HepG2 (cell line): ENCODE measurements at regions not wholly inside any gene's neighbourhood (a gene's known extent, or its start where the extent isn't known, plus 50 kb on each side); places are given as distances from the start of the nearest gene placed in this dataset.

Experiments
- ATAC-seq: fragments of 200-7000 bp; cut with Tn5 transposase; 3 replicates; pipeline ENCODE4 v1.9.1; 2020; ENCODE audit warnings: mild to moderate bottlenecking, moderate library complexity
- BruUV-seq: library from RNA; stranded (reverse); fragments of 400-500 nt; replicated peaks from 2 replicates; lab custom pipeline; 2021; lab: Mats Ljungman, UMichigan
- CTCF ChIA-PET: fragments of 300-600 bp; formaldehyde crosslinking; extraction: SDS; loops from one replicate; lab custom pipeline; 2021; ENCODE audit warnings: low total read pairs, inconsistent platforms, low intra/inter-chr PET ratio; lab: Yijun Ruan, JAX
- POLR2A ChIA-PET: fragments of 350-600 bp; sonication (Branson Sonifier 250); formaldehyde crosslinking; loops from one replicate; lab custom pipeline; 2020; ENCODE audit warnings: antibody characterized with exemption, inconsistent platforms; lab: Yijun Ruan, JAX
- DNase-seq: peaks from one replicate; pipeline ENCODE4 v3.0.0-alpha.2; 2015; ENCODE audit warnings: low spot score
- FAIRE-seq: peaks from 3 replicates; lab custom pipeline; 2011; peaks lifted over from hg19 to GRCh38; lab: Jason Lieb, UNC
- H2AFZ ChIP-seq: one replicate; pipeline ENCODE4 v1.6.1; 2011; ENCODE audit warnings: low read length, inconsistent platforms
- H3K27ac ChIP-seq: fragments of 300-600 bp; 3 replicates; pipeline ENCODE4 v1.8.0; 2011; ENCODE audit warnings: mixed run types, mild to moderate bottlenecking, mixed read lengths, low read length, inconsistent platforms; ENCODE audit not compliant: insufficient read depth; ENCODE audit errors: extremely low read length
- H3K27me3 ChIP-seq, 2 experiments: fragments of 200-600 bp in 1 of 2; 2 replicates in 1 of 2; 3 replicates in 1 of 2; pipeline versions ENCODE4 v1.6.0 to v1.8.0; 2011; ENCODE audit warnings: low read length in 2 of 2, mild to moderate bottlenecking in 2 of 2, moderate library complexity in 2 of 2, inconsistent platforms in 1 of 2; ENCODE audit not compliant: insufficient read depth in 2 of 2, control insufficient read depth in 1 of 2
- H3K36me3 ChIP-seq, 2 experiments: fragments of 200-600 bp in 1 of 2; replicated peaks in 1 of 2; 2 replicates in 1 of 2; 3 replicates in 1 of 2; pipeline versions ENCODE4 v1.5.1 to v1.8.0; 2011; ENCODE audit warnings: low read length in 2 of 2, inconsistent platforms in 1 of 2; ENCODE audit not compliant: insufficient read depth in 2 of 2, control insufficient read depth in 1 of 2
- H3K4me1 ChIP-seq: 2 replicates; pipeline ENCODE4 v1.5.1; 2012; ENCODE audit warnings: low read length, inconsistent platforms; ENCODE audit not compliant: insufficient read depth
- H3K4me2 ChIP-seq: 2 replicates; pipeline ENCODE4 v1.6.0; 2011; ENCODE audit warnings: low read depth, low read length, inconsistent platforms
- H3K4me3 ChIP-seq, 3 experiments: fragments of 200-600 bp in 1 of 3; sonication (generic), shearing (Covaris generic) in 1 of 3; replicated peaks in 1 of 3; 2 replicates each; pipeline ENCODE4 v1.5.1; 2011 to 2016; ENCODE audit warnings: low read length in 3 of 3, inconsistent platforms in 2 of 3, low read depth in 2 of 3, mild to moderate bottlenecking in 2 of 3, control low read depth in 1 of 3, mixed read lengths in 1 of 3; ENCODE audit not compliant: insufficient read depth in 1 of 3
- H3K79me2 ChIP-seq: one replicate; pipeline ENCODE4 v1.6.1; 2011; ENCODE audit warnings: low read length, inconsistent platforms; ENCODE audit not compliant: insufficient read depth
- H3K9ac ChIP-seq: 2 replicates; pipeline ENCODE4 v1.6.0; 2011; ENCODE audit warnings: mild to moderate bottlenecking, low read depth, low read length, inconsistent platforms; ENCODE audit not compliant: insufficient read depth
- H3K9me3 ChIP-seq: 2 replicates; pipeline ENCODE4 v1.5.1; 2012; ENCODE audit warnings: mild to moderate bottlenecking, low read length
- H4K20me1 ChIP-seq: 2 replicates; pipeline ENCODE4 v1.6.0; 2011; ENCODE audit warnings: inconsistent platforms, mild to moderate bottlenecking, low read length, moderate library complexity; ENCODE audit not compliant: insufficient read depth
- ATF7 ChIP-seq, 2 experiments: fragments of 450-650 bp in 1 of 2; sonication (generic) in 1 of 2; formaldehyde crosslinking in 1 of 2; IDR thresholded peaks; 2 replicates each; pipeline versions ENCODE4 v1.4.0 to v1.6.1; 2016 to 2020; ENCODE audit warnings: antibody characterized with exemption in 1 of 2, mild to moderate bottlenecking in 1 of 2, missing genetic modification reagents in 1 of 2
- BCL6 ChIP-seq: IDR thresholded peaks from 2 replicates; pipeline ENCODE4 v1.6.1; 2016; ENCODE audit warnings: missing genetic modification reagents, missing compliant biosample characterization
- FOXA1 ChIP-seq, 2 experiments: fragments of 450-650 bp in 1 of 2; sonication (generic) in 1 of 2; formaldehyde crosslinking in 1 of 2; IDR thresholded peaks; 2 replicates each; pipeline versions ENCODE4 v1.4.0 to v1.6.1; 2016 to 2020; ENCODE audit warnings: missing genetic modification reagents in 1 of 2
- FOXC1 ChIP-seq: sonication (generic); formaldehyde crosslinking; IDR thresholded peaks from 2 replicates; pipeline ENCODE4 v1.8.0; 2022; ENCODE audit warnings: mild to moderate bottlenecking, missing genetic modification reagents, borderline replicate concordance
- SMYD3 ChIP-seq: sonication (generic); formaldehyde crosslinking; IDR thresholded peaks from 2 replicates; pipeline ENCODE4 v1.8.1; 2023; ENCODE audit warnings: mild to moderate bottlenecking, missing genetic modification reagents
- ZNF367 ChIP-seq: sonication (generic); formaldehyde crosslinking; IDR thresholded peaks from 2 replicates; pipeline ENCODE4 v1.4.0; 2020; ENCODE audit warnings: missing genetic modification reagents, borderline replicate concordance
- ZNF709 ChIP-seq: sonication (generic); formaldehyde crosslinking; IDR thresholded peaks from 2 replicates; pipeline ENCODE4 v1.5.0; 2020; ENCODE audit warnings: mild to moderate bottlenecking, missing genetic modification reagents
- WGBS: methylation state at CpG from one replicate; pipeline ENCODE4 v1.1.6; 2017; ENCODE audit warnings: low lambda C conversion rate; 5-methylcytosine and 5-hydroxymethylcytosine counted together
- in situ Hi-C: cut with HindIII; loops from 2 replicates; pipeline ENCODE4 v1.10.0; 2017; ENCODE audit warnings: low pct_unique_long_range_greater_than_20kb; ENCODE audit not compliant: extremely low pct_ligation_motif_present
- intact Hi-C: fragments of 100-400 bp; cut with micrococcal nuclease; formaldehyde crosslinking; loops from one replicate; pipeline ENCODE4 v1.10.0; 2022; ENCODE audit not compliant: unreplicated experiment
- TF ChIP-seq, protein P1 (sequence below), 2 experiments: sonication (generic) in 1 of 2; formaldehyde crosslinking in 1 of 2; IDR thresholded peaks; 2 replicates each; pipeline versions ENCODE4 v1.5.1 to v1.6.1; 2011 to 2020; ENCODE audit warnings: borderline replicate concordance in 1 of 2, low read depth in 1 of 2, low read length in 1 of 2, mild to moderate bottlenecking in 1 of 2, missing genetic modification reagents in 1 of 2, moderate library complexity in 1 of 2
- TF ChIP-seq, protein P2 (sequence below): sonication (generic); formaldehyde crosslinking; IDR thresholded peaks from 2 replicates; pipeline ENCODE4 v1.8.0; 2023; ENCODE audit warnings: mild to moderate bottlenecking, missing genetic modification reagents
- TF ChIP-seq, protein P3 (sequence below): sonication (generic); formaldehyde crosslinking; IDR thresholded peaks from 2 replicates; pipeline ENCODE4 v1.9.0; 2022; ENCODE audit warnings: missing genetic modification reagents, mild to moderate bottlenecking, borderline replicate concordance
- TF ChIP-seq, protein P4 (sequence below): sonication (generic); formaldehyde crosslinking; IDR thresholded peaks from 2 replicates; pipeline ENCODE4 v1.9.0; 2022; ENCODE audit warnings: low read depth, missing genetic modification reagents

DNA sequence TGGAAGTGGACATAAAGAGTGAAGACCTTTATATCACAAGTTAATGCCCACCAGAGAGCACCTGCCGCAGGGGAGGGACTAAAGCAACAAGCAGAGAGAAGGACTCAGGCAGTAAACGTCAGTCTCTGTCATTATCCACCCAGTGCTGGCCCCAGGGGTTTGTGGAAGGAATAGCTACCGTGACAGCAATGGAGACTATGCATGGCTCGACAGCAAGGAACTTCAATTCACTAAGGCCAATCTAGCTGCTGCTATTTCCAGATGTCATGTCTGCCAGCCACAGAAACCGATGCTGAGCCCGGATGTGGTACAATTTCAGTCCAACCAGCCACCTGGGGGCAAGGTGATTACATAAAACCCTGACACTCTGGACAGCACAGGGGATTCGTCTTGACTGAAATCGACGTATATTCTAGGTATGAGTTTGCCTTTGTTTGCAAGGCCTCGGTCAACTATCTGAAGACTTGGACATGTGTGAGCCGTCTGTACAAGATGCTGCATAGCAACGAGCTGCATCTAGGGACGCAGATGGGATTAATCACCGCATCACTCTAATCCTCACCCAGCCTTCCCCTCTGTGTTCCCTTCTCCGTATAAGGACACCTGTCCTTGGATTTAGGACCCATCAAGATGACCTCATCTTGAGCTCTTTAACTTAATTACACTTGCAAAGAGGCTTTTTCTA, 154.1 kb upstream of the SH3BP4 start (continued):
- TF ChIP-seq FOXC1 (CRISPR knock-in tag) (0 out of 2 replicates have a peak, but pooled peaks have one; percentile 50), ZNF709 (0 out of 2 replicates have a peak, but pooled peaks have one; percentile 3), ZNF367 (CRISPR knock-in tag) (no peak), ATF7 (IDR thresholded peaks at IDR 0.05) (peak; percentile 52; the same call in 1 of the 2 replicates), ATF7 (CRISPR knock-in tag; IDR thresholded peaks at IDR 0.05) (no peak), BCL6 (CRISPR knock-in tag) (no peak)
- TF ChIP-seq, protein P1, sequence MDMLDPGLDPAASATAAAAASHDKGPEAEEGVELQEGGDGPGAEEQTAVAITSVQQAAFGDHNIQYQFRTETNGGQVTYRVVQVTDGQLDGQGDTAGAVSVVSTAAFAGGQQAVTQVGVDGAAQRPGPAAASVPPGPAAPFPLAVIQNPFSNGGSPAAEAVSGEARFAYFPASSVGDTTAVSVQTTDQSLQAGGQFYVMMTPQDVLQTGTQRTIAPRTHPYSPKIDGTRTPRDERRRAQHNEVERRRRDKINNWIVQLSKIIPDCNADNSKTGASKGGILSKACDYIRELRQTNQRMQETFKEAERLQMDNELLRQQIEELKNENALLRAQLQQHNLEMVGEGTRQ (IDR thresholded peaks at IDR 0.05; ENCODE audit: low read depth, low read length) = no peak
- TF ChIP-seq, protein P1 (CRISPR knock-in tag; IDR thresholded peaks at IDR 0.05; ENCODE audit: borderline replicate concordance) = no peak

DNA sequence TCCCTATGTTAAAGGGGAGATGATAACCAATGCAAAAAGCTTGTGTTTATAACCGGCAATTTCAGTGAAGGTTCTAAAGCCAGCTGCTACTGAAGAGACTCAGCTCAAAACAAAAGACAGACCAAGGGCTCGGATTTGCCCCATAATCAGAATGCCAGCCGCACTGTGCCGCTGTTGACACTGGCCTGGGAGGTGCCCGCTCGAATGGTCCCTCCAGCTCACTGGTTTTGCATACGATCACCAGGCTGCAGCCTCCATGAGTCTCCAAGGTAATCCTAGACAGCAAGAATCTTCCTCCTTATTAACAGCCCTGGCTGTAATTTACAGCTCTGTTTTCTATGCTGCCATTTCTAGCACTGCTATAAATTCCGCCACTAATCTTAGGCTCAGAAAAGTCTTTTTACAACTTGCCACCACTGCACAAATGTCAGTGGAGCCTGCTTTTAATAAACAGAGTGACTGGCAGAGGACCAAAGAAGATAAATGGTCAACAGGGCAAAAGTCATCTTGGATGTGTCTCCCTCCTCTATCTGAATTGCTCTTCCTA, 155.7 kb upstream of the SH3BP4 start:
- POLR2A ChIA-PET = interaction anchor here (1.0 to 1.1 kb wide), 2 partner anchors 25 to 101 kb away, joined by 4 to 5 read pairs; no protein-coding TSS in a partner anchor
- Histone ChIP-seq H2AFZ (peak overlapping the region; percentile 0), H3K27ac (peak overlapping the region; percentile 48), H3K4me2 (peak overlapping the region; percentile 65), H3K36me3 (no peaks in the 10 kb centered on the region), H4K20me1 (no peaks in the 10 kb centered on the region), H3K9ac (no peak overlapping the region), H3K27me3 (no peaks in the 10 kb centered on the region), H3K4me3 (peak overlapping the region; percentile 5 to 44 (median 42); a peak in 5 of 6 replicates), H3K79me2 (no peaks in the 10 kb centered on the region), H3K4me1 (peaks cover 53% of the 10 kb centered on the region), H3K9me3 (no peaks in the 10 kb centered on the region)
- 15% methylated on average over 7 of the region's 8 CpGs for WGBS
- CTCF ChIA-PET = no interaction called here
- in situ Hi-C loops = no loop called here
- no TSS peak for BruUV-seq
- ATAC-seq (peak; percentile 77), FAIRE-seq (no peak), DNase-seq (peak; percentile 21)
- intact Hi-C loops = loop anchor here (5.0 kb wide), 1 partner anchor 156 kb away; the partner anchor contains the start of gene SH3BP4
- no peak for TF ChIP-seq FOXA1 (IDR thresholded peaks at IDR 0.05)
- TF ChIP-seq FOXA1 (CRISPR knock-in tag; IDR thresholded peaks at IDR 0.05) = 0 out of 2 replicates have a peak, but pooled peaks have one; percentile 5
- TF ChIP-seq, protein P2, sequence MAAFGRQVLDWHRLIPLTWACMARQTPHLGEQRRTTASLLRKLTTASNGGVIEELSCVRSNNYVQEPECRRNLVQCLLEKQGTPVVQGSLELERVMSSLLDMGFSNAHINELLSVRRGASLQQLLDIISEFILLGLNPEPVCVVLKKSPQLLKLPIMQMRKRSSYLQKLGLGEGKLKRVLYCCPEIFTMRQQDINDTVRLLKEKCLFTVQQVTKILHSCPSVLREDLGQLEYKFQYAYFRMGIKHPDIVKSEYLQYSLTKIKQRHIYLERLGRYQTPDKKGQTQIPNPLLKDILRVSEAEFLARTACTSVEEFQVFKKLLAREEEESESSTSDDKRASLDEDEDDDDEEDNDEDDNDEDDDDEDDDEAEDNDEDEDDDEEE (CRISPR knock-in tag) = peak; percentile 40; the same call in 1 of the 2 replicates
- TF ChIP-seq, protein P3, sequence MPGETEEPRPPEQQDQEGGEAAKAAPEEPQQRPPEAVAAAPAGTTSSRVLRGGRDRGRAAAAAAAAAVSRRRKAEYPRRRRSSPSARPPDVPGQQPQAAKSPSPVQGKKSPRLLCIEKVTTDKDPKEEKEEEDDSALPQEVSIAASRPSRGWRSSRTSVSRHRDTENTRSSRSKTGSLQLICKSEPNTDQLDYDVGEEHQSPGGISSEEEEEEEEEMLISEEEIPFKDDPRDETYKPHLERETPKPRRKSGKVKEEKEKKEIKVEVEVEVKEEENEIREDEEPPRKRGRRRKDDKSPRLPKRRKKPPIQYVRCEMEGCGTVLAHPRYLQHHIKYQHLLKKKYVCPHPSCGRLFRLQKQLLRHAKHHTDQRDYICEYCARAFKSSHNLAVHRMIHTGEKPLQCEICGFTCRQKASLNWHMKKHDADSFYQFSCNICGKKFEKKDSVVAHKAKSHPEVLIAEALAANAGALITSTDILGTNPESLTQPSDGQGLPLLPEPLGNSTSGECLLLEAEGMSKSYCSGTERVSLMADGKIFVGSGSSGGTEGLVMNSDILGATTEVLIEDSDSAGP (CRISPR knock-in tag) = 0 out of 2 replicates have a peak, but pooled peaks have one; percentile 25
- no peak for TF ChIP-seq SMYD3 (CRISPR knock-in tag)
- TF ChIP-seq, protein P4, sequence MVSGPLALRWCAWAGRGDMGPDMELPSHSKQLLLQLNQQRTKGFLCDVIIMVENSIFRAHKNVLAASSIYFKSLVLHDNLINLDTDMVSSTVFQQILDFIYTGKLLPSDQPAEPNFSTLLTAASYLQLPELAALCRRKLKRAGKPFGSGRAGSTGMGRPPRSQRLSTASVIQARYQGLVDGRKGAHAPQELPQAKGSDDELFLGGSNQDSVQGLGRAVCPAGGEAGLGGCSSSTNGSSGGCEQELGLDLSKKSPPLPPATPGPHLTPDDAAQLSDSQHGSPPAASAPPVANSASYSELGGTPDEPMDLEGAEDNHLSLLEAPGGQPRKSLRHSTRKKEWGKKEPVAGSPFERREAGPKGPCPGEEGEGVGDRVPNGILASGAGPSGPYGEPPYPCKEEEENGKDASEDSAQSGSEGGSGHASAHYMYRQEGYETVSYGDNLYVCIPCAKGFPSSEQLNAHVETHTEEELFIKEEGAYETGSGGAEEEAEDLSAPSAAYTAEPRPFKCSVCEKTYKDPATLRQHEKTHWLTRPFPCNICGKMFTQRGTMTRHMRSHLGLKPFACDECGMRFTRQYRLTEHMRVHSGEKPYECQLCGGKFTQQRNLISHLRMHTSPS (CRISPR knock-in tag) = peak; percentile 68; the same call in 1 of the 2 replicates
